Mammary epithelial cell (primary cell): ENCODE measurements at regions not wholly inside any gene's neighbourhood (a gene's known extent, or its start where the extent isn't known, plus 50 kb on each side); places are given as distances from the start of the nearest gene placed in this dataset.

ENCODE experiments used
- EZH2 ChIP-seq: IDR thresholded peaks from 2 replicates; pipeline ENCODE4 v1.6.1; 2012; ENCODE audit warnings: low read length, inconsistent platforms, borderline replicate concordance
- TF ChIP-seq, protein P1 (sequence below), 2 donors: IDR thresholded peaks in 1 of 2; conservative IDR thresholded peaks in 1 of 2; 2 replicates each; pipeline ENCODE4 v1.5.1; 2011 to 2012; ENCODE audit warnings: inconsistent platforms in 2 of 2, low read length in 2 of 2, mild to moderate bottlenecking in 2 of 2, control low read depth in 1 of 2, low read depth in 1 of 2; ENCODE audit not compliant: insufficient read depth in 1 of 2; ENCODE audit errors: extremely low read depth in 1 of 2

DNA sequence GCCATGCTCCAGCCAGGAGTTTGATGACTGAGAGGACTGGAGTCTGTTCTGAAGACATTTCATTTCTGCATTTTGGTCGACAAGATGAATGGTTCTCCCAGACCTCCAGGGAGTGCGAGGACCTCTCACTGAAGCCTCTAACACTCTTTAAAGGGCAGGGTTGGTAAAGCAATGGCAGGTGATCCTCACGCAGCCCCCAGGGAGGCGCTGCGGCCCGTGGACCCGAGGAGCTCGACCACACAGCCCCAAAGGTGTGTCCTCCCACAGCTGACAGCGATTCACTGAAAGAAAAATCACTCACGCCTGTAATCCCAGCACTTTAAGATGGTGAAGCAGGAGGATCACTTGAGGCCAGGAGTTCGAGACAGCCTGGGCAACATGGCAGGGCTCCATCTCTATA, 183.8 kb upstream of the SFSWAP start:
- TF ChIP-seq, protein P1, sequence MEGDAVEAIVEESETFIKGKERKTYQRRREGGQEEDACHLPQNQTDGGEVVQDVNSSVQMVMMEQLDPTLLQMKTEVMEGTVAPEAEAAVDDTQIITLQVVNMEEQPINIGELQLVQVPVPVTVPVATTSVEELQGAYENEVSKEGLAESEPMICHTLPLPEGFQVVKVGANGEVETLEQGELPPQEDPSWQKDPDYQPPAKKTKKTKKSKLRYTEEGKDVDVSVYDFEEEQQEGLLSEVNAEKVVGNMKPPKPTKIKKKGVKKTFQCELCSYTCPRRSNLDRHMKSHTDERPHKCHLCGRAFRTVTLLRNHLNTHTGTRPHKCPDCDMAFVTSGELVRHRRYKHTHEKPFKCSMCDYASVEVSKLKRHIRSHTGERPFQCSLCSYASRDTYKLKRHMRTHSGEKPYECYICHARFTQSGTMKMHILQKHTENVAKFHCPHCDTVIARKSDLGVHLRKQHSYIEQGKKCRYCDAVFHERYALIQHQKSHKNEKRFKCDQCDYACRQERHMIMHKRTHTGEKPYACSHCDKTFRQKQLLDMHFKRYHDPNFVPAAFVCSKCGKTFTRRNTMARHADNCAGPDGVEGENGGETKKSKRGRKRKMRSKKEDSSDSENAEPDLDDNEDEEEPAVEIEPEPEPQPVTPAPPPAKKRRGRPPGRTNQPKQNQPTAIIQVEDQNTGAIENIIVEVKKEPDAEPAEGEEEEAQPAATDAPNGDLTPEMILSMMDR (conservative IDR thresholded peaks at IDR 0.05 in 1 of 2, IDR thresholded peaks at IDR 0.05 in 1 of 2; ENCODE audit: extremely low read depth in 1 of 2, insufficient read depth in 1 of 2, low read depth in 1 of 2, low read length in 2 of 2): no peak
- no peak for TF ChIP-seq EZH2
